ENCODE measurements at regions not wholly inside any gene's neighbourhood (a gene's known extent, or its start where the extent isn't known, plus 50 kb on each side); places are given as distances from the start of the nearest gene placed in this dataset.
"Not testable (repeated sequence)": the region's sequence is repeated elsewhere in the genome, so short reads cannot be mapped to it uniquely, and the experiment has no call there.

GRCh38 chr18:39449566-39449965, 1884.0 kb upstream of the CELF4 start:
- no peaks in the 10 kb centered on the region for H3K9me3 ChIP-seq (ENCODE audit: control insufficient read depth, insufficient read depth, low read length)
- no peak overlapping the region for H3K27ac ChIP-seq (ENCODE audit: low read length)
- no peak for DNase-seq (ENCODE audit: low read depth, low spot score)
- H3K36me3 ChIP-seq (ENCODE audit: control insufficient read depth, insufficient read depth, low read length) = no peaks in the 10 kb centered on the region
- H3K4me3 ChIP-seq (ENCODE audit: low read length) = no peak overlapping the region
- no peaks in the 10 kb centered on the region for H3K4me1 ChIP-seq (ENCODE audit: control insufficient read depth, insufficient read depth, low read length)
- no peaks in the 10 kb centered on the region for H3K27me3 ChIP-seq (ENCODE audit: control insufficient read depth, insufficient read depth, low read length)
- no CpG with 5 or more reads among the region's 3 CpGs for WGBS (ENCODE audit: insufficient coverage, insufficient read length)

GRCh38 chr18:39448942-39449341, 1883.3 kb upstream of the CELF4 start:
- Histone ChIP-seq H3K27me3 (ENCODE audit: control insufficient read depth, insufficient read depth, low read length) (no peaks in the 10 kb centered on the region), H3K4me1 (ENCODE audit: control insufficient read depth, insufficient read depth, low read length) (no peaks in the 10 kb centered on the region), H3K4me3 (ENCODE audit: low read length) (no peak overlapping the region), H3K27ac (ENCODE audit: low read length) (no peak overlapping the region), H3K36me3 (ENCODE audit: control insufficient read depth, insufficient read depth, low read length) (no peaks in the 10 kb centered on the region), H3K9me3 (ENCODE audit: control insufficient read depth, insufficient read depth, low read length) (no peaks in the 10 kb centered on the region)
- WGBS (ENCODE audit: insufficient coverage, insufficient read length) = no CpG with 5 or more reads among the region's 1 CpG
- DNase-seq (ENCODE audit: low read depth, low spot score) = no peak

- H3K9me3 ChIP-seq (ENCODE audit: control insufficient read depth, insufficient read depth, low read length); H3K27ac ChIP-seq (ENCODE audit: low read length); H3K36me3 ChIP-seq (ENCODE audit: control insufficient read depth, insufficient read depth, low read length); H3K27me3 ChIP-seq (ENCODE audit: control insufficient read depth, insufficient read depth, low read length); DNase-seq (ENCODE audit: low read depth, low spot score); H3K4me3 ChIP-seq (ENCODE audit: low read length); H3K4me1 ChIP-seq (ENCODE audit: control insufficient read depth, insufficient read depth, low read length): not testable (repeated sequence)
- WGBS (ENCODE audit: insufficient coverage, insufficient read length) = no CpG with 5 or more reads among the region's 2 CpGs
These were observed 1879.4 kb upstream of the CELF4 start for GRCh38 chr18:39444957-39445356.

- no peak for DNase-seq (ENCODE audit: low read depth, low spot score)
- Histone ChIP-seq H3K27me3 (ENCODE audit: control insufficient read depth, insufficient read depth, low read length) (no peaks in the 10 kb centered on the region), H3K9me3 (ENCODE audit: control insufficient read depth, insufficient read depth, low read length) (no peaks in the 10 kb centered on the region), H3K36me3 (ENCODE audit: control insufficient read depth, insufficient read depth, low read length) (no peaks in the 10 kb centered on the region), H3K4me3 (ENCODE audit: low read length) (no peak overlapping the region), H3K27ac (ENCODE audit: low read length) (no peak overlapping the region), H3K4me1 (ENCODE audit: control insufficient read depth, insufficient read depth, low read length) (no peaks in the 10 kb centered on the region)
- no CpG with 5 or more reads among the region's 2 CpGs for WGBS (ENCODE audit: insufficient coverage, insufficient read length)
These were observed 1876.0 kb upstream of the CELF4 start for GRCh38 chr18:39441648-39442047.

GRCh38 chr18:39435996-39436395, 1870.4 kb upstream of the CELF4 start:
- no peaks in the 10 kb centered on the region for H3K36me3 ChIP-seq (ENCODE audit: control insufficient read depth, insufficient read depth, low read length)
- H3K27me3 ChIP-seq (ENCODE audit: control insufficient read depth, insufficient read depth, low read length) = no peaks in the 10 kb centered on the region
- WGBS (ENCODE audit: insufficient coverage, insufficient read length) = no CpG with 5 or more reads among the region's 1 CpG
- no peak overlapping the region for H3K27ac ChIP-seq (ENCODE audit: low read length)
- no peak overlapping the region for H3K4me3 ChIP-seq (ENCODE audit: low read length)
- no peak for DNase-seq (ENCODE audit: low read depth, low spot score)
- H3K4me1 ChIP-seq (ENCODE audit: control insufficient read depth, insufficient read depth, low read length) = no peaks in the 10 kb centered on the region
- H3K9me3 ChIP-seq (ENCODE audit: control insufficient read depth, insufficient read depth, low read length) = no peaks in the 10 kb centered on the region

- DNase-seq (ENCODE audit: low read depth, low spot score) = no peak
- Histone ChIP-seq H3K36me3 (ENCODE audit: control insufficient read depth, insufficient read depth, low read length) (no peaks in the 10 kb centered on the region), H3K27me3 (ENCODE audit: control insufficient read depth, insufficient read depth, low read length) (no peaks in the 10 kb centered on the region), H3K27ac (ENCODE audit: low read length) (no peak overlapping the region), H3K4me3 (ENCODE audit: low read length) (no peak overlapping the region), H3K9me3 (ENCODE audit: control insufficient read depth, insufficient read depth, low read length) (no peaks in the 10 kb centered on the region), H3K4me1 (ENCODE audit: control insufficient read depth, insufficient read depth, low read length) (no peaks in the 10 kb centered on the region)
- no CpG with 5 or more reads among the region's 2 CpGs for WGBS (ENCODE audit: insufficient coverage, insufficient read length)
These were observed 1869.6 kb upstream of the CELF4 start for GRCh38 chr18:39435209-39435608.

GRCh38 chr18:39434223-39434920, 1868.8 kb upstream of the CELF4 start:
- no peaks in the 10 kb centered on the region for H3K27me3 ChIP-seq (ENCODE audit: control insufficient read depth, insufficient read depth, low read length)
- H3K36me3 ChIP-seq (ENCODE audit: control insufficient read depth, insufficient read depth, low read length) = no peaks in the 10 kb centered on the region
- DNase-seq (ENCODE audit: low read depth, low spot score) = no peak
- H3K9me3 ChIP-seq (ENCODE audit: control insufficient read depth, insufficient read depth, low read length) = no peaks in the 10 kb centered on the region
- no peaks in the 10 kb centered on the region for H3K4me1 ChIP-seq (ENCODE audit: control insufficient read depth, insufficient read depth, low read length)
- no peak overlapping the region for H3K27ac ChIP-seq (ENCODE audit: low read length)
- WGBS (ENCODE audit: insufficient coverage, insufficient read length) = no CpG with 5 or more reads among the region's 3 CpGs
- no peak overlapping the region for H3K4me3 ChIP-seq (ENCODE audit: low read length)

GRCh38 chr18:39425172-39425850, 1859.7 kb upstream of the CELF4 start:
- Histone ChIP-seq H3K4me3 (ENCODE audit: low read length) (no peak overlapping the region), H3K27me3 (ENCODE audit: control insufficient read depth, insufficient read depth, low read length) (no peaks in the 10 kb centered on the region), H3K27ac (ENCODE audit: low read length) (no peak overlapping the region), H3K4me1 (ENCODE audit: control insufficient read depth, insufficient read depth, low read length) (no peaks in the 10 kb centered on the region), H3K9me3 (ENCODE audit: control insufficient read depth, insufficient read depth, low read length) (no peaks in the 10 kb centered on the region), H3K36me3 (ENCODE audit: control insufficient read depth, insufficient read depth, low read length) (no peaks in the 10 kb centered on the region)
- no peak for DNase-seq (ENCODE audit: low read depth, low spot score)
- no CpG with 5 or more reads among the region's 4 CpGs for WGBS (ENCODE audit: insufficient coverage, insufficient read length)

- H3K4me3 ChIP-seq (ENCODE audit: low read length) = no peak overlapping the region
- H3K9me3 ChIP-seq (ENCODE audit: control insufficient read depth, insufficient read depth, low read length) = no peaks in the 10 kb centered on the region
- no peaks in the 10 kb centered on the region for H3K4me1 ChIP-seq (ENCODE audit: control insufficient read depth, insufficient read depth, low read length)
- H3K27me3 ChIP-seq (ENCODE audit: control insufficient read depth, insufficient read depth, low read length) = no peaks in the 10 kb centered on the region
- H3K36me3 ChIP-seq (ENCODE audit: control insufficient read depth, insufficient read depth, low read length) = no peaks in the 10 kb centered on the region
- no peak overlapping the region for H3K27ac ChIP-seq (ENCODE audit: low read length)
- DNase-seq (ENCODE audit: low read depth, low spot score) = no peak
- WGBS (ENCODE audit: insufficient coverage, insufficient read length) = no CpG with 5 or more reads among the region's 1 CpG
These were observed 1858.7 kb upstream of the CELF4 start for GRCh38 chr18:39424261-39424660.

GRCh38 chr18:39421276-39421675, 1855.7 kb upstream of the CELF4 start:
- Histone ChIP-seq H3K27ac (ENCODE audit: low read length) (no peak overlapping the region), H3K4me1 (ENCODE audit: control insufficient read depth, insufficient read depth, low read length) (no peaks in the 10 kb centered on the region), H3K9me3 (ENCODE audit: control insufficient read depth, insufficient read depth, low read length) (no peaks in the 10 kb centered on the region), H3K4me3 (ENCODE audit: low read length) (no peak overlapping the region), H3K27me3 (ENCODE audit: control insufficient read depth, insufficient read depth, low read length) (no peaks in the 10 kb centered on the region), H3K36me3 (ENCODE audit: control insufficient read depth, insufficient read depth, low read length) (no peaks in the 10 kb centered on the region)
- no peak for DNase-seq (ENCODE audit: low read depth, low spot score)
- WGBS (ENCODE audit: insufficient coverage, insufficient read length) = no CpG with 5 or more reads among the region's 3 CpGs

- Histone ChIP-seq H3K27ac (ENCODE audit: low read length) (no peak overlapping the region), H3K4me3 (ENCODE audit: low read length) (no peak overlapping the region), H3K27me3 (ENCODE audit: control insufficient read depth, insufficient read depth, low read length) (no peaks in the 10 kb centered on the region), H3K36me3 (ENCODE audit: control insufficient read depth, insufficient read depth, low read length) (no peaks in the 10 kb centered on the region), H3K9me3 (ENCODE audit: control insufficient read depth, insufficient read depth, low read length) (no peaks in the 10 kb centered on the region), H3K4me1 (ENCODE audit: control insufficient read depth, insufficient read depth, low read length) (no peaks in the 10 kb centered on the region)
- DNase-seq (ENCODE audit: low read depth, low spot score) = no peak
These were observed 1853.7 kb upstream of the CELF4 start for GRCh38 chr18:39419315-39419714.
